ENCODE measurements at regions not wholly inside any gene's neighbourhood (a gene's known extent, or its start where the extent isn't known, plus 50 kb on each side); places are given as distances from the start of the nearest gene placed in this dataset.

- Histone ChIP-seq H3K9ac (ENCODE audit: low read length) (no peak overlapping the region), H3K9me2 (replicated peaks; ENCODE audit: low read length) (no peaks in the 10 kb centered on the region), H3K9me3 (ENCODE audit: low read length) (no peaks in the 10 kb centered on the region), H4K20me1 (ENCODE audit: low read length) (no peaks in the 10 kb centered on the region), H3K27ac (ENCODE audit: low read length) (no peak overlapping the region), H3K79me2 (ENCODE audit: low read length) (no peaks in the 10 kb centered on the region), H3K4me2 (ENCODE audit: low read length) (no peak overlapping the region), H2AFZ (ENCODE audit: low read length) (no peak overlapping the region), H3K4me3 (ENCODE audit: low read length) (no peak overlapping the region), H3F3A (ENCODE audit: low read length, unreplicated experiment) (no peaks in the 10 kb centered on the region), H3K36me3 (ENCODE audit: low read depth, low read length) (no peaks in the 10 kb centered on the region), H3K4me1 (ENCODE audit: insufficient read depth, low read length) (no peaks in the 10 kb centered on the region), H3K27me3 (ENCODE audit: low read length) (no peaks in the 10 kb centered on the region)
- CTCF ChIA-PET: no interaction called here
- intact Hi-C loops (cut with micrococcal nuclease): no loop called here
- TF ChIP-seq EZH2 (IDR thresholded peaks at IDR 0.05; ENCODE audit: low read length, unreplicated experiment) (no peak), CTCF (conservative IDR thresholded peaks at IDR 0.05; ENCODE audit: low read depth, low read length) (no peak), EZH2phosphoT487 (IDR thresholded peaks at IDR 0.05; ENCODE audit: borderline replicate concordance, low read length) (no peak)
- ATAC-seq (no peak), DNase-seq (no peak)
- no TSS peak for BruUV-seq (replicated peaks)
- POLR2A ChIA-PET (ENCODE audit: unreplicated experiment): no interaction called here
Measured at GRCh38 chr3:82978368-82978767, 1216.9 kb upstream of the GBE1 start.

- Histone ChIP-seq H3K27me3 (ENCODE audit: low read length) (no peaks in the 10 kb centered on the region), H3K9me2 (replicated peaks; ENCODE audit: low read length) (no peaks in the 10 kb centered on the region), H3K36me3 (ENCODE audit: low read depth, low read length) (no peaks in the 10 kb centered on the region), H3K9me3 (ENCODE audit: low read length) (no peaks in the 10 kb centered on the region), H3K4me1 (ENCODE audit: insufficient read depth, low read length) (no peaks in the 10 kb centered on the region), H3K4me3 (ENCODE audit: low read length) (no peak overlapping the region), H4K20me1 (ENCODE audit: low read length) (no peaks in the 10 kb centered on the region), H3K27ac (ENCODE audit: low read length) (no peak overlapping the region), H3K4me2 (ENCODE audit: low read length) (no peak overlapping the region), H3F3A (ENCODE audit: low read length, unreplicated experiment) (no peaks in the 10 kb centered on the region), H3K9ac (ENCODE audit: low read length) (no peak overlapping the region), H2AFZ (ENCODE audit: low read length) (no peak overlapping the region), H3K79me2 (ENCODE audit: low read length) (no peaks in the 10 kb centered on the region)
- ATAC-seq (no peak), DNase-seq (no peak)
- ChIA-PET CTCF (no interaction called here), POLR2A (ENCODE audit: unreplicated experiment) (no interaction called here)
- BruUV-seq (replicated peaks): no TSS peak
- no peak for TF ChIP-seq EZH2phosphoT487 (IDR thresholded peaks at IDR 0.05; ENCODE audit: borderline replicate concordance, low read length)
- intact Hi-C loops (cut with micrococcal nuclease): no loop called here
Measured at GRCh38 chr3:82977871-82978270, 1216.4 kb upstream of the GBE1 start.

GRCh38 chr3:82973791-82974190 lies 1212.3 kb upstream of the GBE1 start:
- H3K9me2 ChIP-seq (replicated peaks; ENCODE audit: low read length): no peaks in the 10 kb centered on the region
- TF ChIP-seq EZH2 (IDR thresholded peaks at IDR 0.05; ENCODE audit: low read length, unreplicated experiment): no peak
- TF ChIP-seq CTCF (conservative IDR thresholded peaks at IDR 0.05; ENCODE audit: low read depth, low read length): no peak
- no peak for TF ChIP-seq EZH2phosphoT487 (IDR thresholded peaks at IDR 0.05; ENCODE audit: borderline replicate concordance, low read length)
- ChIA-PET POLR2A (ENCODE audit: unreplicated experiment) (no interaction called here), CTCF (no interaction called here)
- no peaks in the 10 kb centered on the region for H3K9me3 ChIP-seq (ENCODE audit: low read length)
- H3K27ac ChIP-seq (ENCODE audit: low read length): no peak overlapping the region
- H3K79me2 ChIP-seq (ENCODE audit: low read length): no peaks in the 10 kb centered on the region
- H3K36me3 ChIP-seq (ENCODE audit: low read depth, low read length): no peaks in the 10 kb centered on the region
- no peak overlapping the region for H3K4me2 ChIP-seq (ENCODE audit: low read length)
- intact Hi-C loops (cut with micrococcal nuclease): no loop called here
- no peaks in the 10 kb centered on the region for H3F3A ChIP-seq (ENCODE audit: low read length, unreplicated experiment)
- H3K27me3 ChIP-seq (ENCODE audit: low read length): no peaks in the 10 kb centered on the region
- no peak overlapping the region for H3K9ac ChIP-seq (ENCODE audit: low read length)
- no peak overlapping the region for H3K4me3 ChIP-seq (ENCODE audit: low read length)
- H4K20me1 ChIP-seq (ENCODE audit: low read length): no peaks in the 10 kb centered on the region
- ATAC-seq: no peak
- DNase-seq: no peak
- H3K4me1 ChIP-seq (ENCODE audit: insufficient read depth, low read length): no peaks in the 10 kb centered on the region
- BruUV-seq (replicated peaks): no TSS peak
- no peak overlapping the region for H2AFZ ChIP-seq (ENCODE audit: low read length)

Data from PC-3 (cell line).